Fibroblast of the aortic adventitia (primary cell): ENCODE measurements at regions not wholly inside any gene's neighbourhood (a gene's known extent, or its start where the extent isn't known, plus 50 kb on each side); places are given as distances from the start of the nearest gene placed in this dataset.

Experiments
- DNase-seq: peaks from one replicate; pipeline ENCODE4 v3.0.0-alpha.2; 2010; ENCODE audit warnings: low read depth
- H3K4me3 ChIP-seq: 2 replicates; pipeline ENCODE4 v1.5.1; 2011; ENCODE audit warnings: low read depth, mild to moderate bottlenecking, control low read depth, low read length, moderate library complexity
- CTCF ChIP-seq: IDR thresholded peaks from 2 replicates; pipeline ENCODE4 v1.5.1; 2011; ENCODE audit warnings: mild to moderate bottlenecking, low read length, control low read depth, inconsistent platforms; ENCODE audit not compliant: insufficient read depth

DNA sequence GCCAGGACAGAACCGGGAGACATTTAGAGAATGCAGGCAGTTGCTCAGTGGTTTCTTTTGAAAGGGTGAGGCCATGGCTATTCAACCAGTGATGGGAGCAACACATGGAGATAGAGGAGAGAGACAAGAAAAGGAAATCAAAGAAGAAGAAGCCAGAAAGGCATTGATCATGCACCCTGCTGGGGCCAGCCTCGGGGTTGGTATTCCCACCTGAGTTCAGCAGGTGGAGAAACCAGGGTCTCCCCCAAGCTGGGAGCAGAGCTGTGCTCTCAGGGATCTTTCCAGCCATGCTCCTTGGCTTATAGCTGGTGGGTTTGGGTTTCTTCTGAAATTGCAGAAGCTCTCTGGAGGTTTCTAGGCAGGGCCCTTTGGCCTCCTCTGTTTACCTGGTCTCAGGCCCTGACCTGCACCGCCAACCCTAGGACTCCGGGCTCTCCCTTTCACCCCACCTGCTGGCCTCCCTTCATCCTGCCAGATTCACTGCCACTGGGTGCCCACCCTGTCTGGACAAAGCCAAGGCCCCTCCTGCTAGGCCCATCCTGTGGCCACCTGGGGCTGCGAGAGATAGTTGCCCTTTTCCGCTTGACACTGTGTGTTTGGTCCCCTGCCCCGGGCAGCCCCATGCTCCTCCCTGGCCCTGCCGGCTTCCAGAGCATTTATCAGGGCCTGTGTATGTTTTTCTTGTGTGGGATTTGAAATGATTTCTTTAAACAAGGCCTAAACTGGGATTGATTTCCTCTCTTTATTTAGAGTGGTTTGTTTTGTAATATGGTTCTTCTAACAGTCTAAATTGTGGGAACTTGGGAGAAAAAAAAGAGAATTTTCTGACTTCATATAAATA, 126.7 kb downstream of the DDX1 start:
- DNase-seq, result no peak
- no peak for TF ChIP-seq CTCF
- no peak overlapping the region for H3K4me3 ChIP-seq

- TF ChIP-seq CTCF, result no peak
- no peak for DNase-seq
- no peak overlapping the region for H3K4me3 ChIP-seq
Observed at GRCh38 chr2:15718944-15719323, 127.3 kb downstream of the DDX1 start.

DNA sequence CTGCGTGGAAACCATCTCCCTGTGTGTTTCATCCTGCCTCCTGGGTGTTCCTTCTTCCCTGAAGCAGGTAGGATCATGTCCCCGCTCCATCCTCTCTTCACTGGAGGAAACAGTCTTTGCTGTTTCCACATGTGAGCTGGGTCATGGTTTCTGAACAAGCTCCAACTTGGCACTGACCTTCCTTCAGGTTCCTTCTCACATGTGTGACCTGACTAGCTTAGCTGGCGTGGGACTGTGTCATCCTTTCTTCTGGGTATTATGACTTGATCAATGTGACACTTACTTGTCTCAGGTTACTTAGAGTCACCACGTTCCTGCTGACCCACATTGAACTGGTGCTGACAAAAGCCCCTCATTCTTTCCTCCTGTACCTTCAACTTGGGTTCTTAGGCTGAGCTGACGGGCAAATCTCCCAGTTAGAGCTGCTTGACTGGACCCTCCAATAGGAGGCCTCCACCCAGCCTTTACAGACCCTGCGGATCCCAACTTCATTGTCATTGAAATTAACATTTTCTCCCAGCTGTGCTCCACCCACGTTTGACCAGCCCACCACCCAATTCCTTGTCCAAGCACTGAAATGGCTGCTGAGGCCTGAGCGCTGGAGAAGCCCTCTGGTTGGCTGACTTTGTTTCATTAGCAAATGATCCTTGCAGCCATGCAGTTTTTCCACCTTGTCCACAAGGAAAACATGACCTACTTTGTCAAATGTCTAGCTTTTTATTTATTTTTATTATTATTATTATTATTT, 128.1 kb downstream of the DDX1 start:
- TF ChIP-seq CTCF, result no peak
- no peak overlapping the region for H3K4me3 ChIP-seq

GRCh38 chr2:15720561-15721307, 129.1 kb downstream of the DDX1 start:
- TF ChIP-seq CTCF, result no peak
- H3K4me3 ChIP-seq, result no peak overlapping the region
- DNase-seq, result no peak

More for the DNA sequence above, 128.1 kb downstream of the DDX1 start:
- no peak for DNase-seq

DNA sequence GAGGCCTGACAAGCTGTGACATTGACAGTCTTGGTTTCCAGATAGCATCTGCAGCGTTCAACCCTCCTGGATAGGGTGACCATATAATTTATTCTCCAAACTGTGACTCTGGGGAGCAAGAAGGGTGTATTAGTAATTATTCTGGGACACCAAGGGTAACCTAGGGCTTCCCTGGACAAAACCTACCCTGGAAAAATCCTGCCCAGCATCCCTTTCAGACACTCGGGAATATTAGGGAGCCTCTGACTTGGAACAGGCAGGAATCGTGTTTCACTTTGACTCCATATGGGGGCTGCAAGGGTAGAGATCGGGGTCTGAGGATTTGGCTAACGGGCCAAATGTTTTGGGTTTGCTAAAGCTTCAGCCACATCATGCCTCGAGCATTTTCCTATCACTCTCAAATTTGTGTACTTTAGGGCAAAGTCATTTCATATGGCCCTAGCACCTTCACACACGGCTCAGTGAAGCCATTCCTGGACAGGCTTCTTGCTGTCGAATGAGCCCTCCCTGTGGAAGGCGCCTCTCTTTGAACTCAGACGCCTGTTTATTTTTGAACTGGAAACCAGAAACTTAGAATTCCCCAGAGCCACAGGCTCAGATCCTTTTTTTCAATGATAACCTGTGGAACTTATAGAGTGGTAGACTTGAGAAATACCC, 129.9 kb downstream of the DDX1 start:
- no peak for TF ChIP-seq CTCF
- no peak overlapping the region for H3K4me3 ChIP-seq

DNA sequence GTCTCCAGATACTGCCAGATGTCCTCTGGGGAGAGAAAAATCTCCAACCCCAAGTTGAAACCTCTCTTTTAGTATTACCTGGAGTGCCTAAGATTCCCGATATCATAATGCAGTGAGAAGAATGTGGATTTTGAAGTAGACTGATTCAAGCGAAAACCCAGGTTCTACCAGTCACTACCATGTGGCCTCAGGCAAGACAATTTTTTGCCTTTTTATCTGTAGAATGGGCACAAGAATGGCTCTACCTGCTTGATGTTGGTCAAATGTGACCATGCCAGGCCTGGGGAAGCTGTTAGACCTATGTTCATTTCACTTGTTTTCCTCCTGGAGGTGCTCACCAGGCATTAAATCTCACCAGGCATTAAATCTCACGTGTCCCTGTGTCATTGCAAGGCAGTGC, 131.3 kb downstream of the DDX1 start:
- no peak overlapping the region for H3K4me3 ChIP-seq
- TF ChIP-seq CTCF, result no peak
- DNase-seq, result no peak

More for the DNA sequence above, 129.9 kb downstream of the DDX1 start:
- DNase-seq, result no peak
